Right lobe of liver (tissue), 4 donors: ENCODE measurements at regions not wholly inside any gene's neighbourhood (a gene's known extent, or its start where the extent isn't known, plus 50 kb on each side); places are given as distances from the start of the nearest gene placed in this dataset.

ENCODE experiments used
- CTCF ChIP-seq, 4 donors: fragments of 200-600 bp in 3 of 4; fragments of 450-650 bp in 1 of 4; IDR thresholded peaks; one replicate each; pipeline versions ENCODE4 v1.5.1 to v1.8.0; 2016 to 2022; ENCODE audit warnings: antibody characterized with exemption in 4 of 4, mild to moderate bottlenecking in 2 of 4
- POLR2A ChIP-seq: fragments of 450-650 bp; IDR thresholded peaks from one replicate; pipeline ENCODE4 v1.6.1; 2017; ENCODE audit warnings: antibody characterized with exemption, mild to moderate bottlenecking
- donor health status: DM: no; HTN: no; CAD: no.
- donor health status: DM: no; HTN: no; CAD: no.
- donor health status: DM: no; HTN: yes; CAD: no.

GRCh38 chr2:22995576-22995975, 389.4 kb upstream of the KLHL29 start:
- TF ChIP-seq CTCF (IDR thresholded peaks at IDR 0.05) = no peak
- no peak for TF ChIP-seq POLR2A
